ENCODE measurements at regions not wholly inside any gene's neighbourhood (a gene's known extent, or its start where the extent isn't known, plus 50 kb on each side); places are given as distances from the start of the nearest gene placed in this dataset.
"Not testable (repeated sequence)": the region's sequence is repeated elsewhere in the genome, so short reads cannot be mapped to it uniquely, and the experiment has no call there.

- TF ChIP-seq CTCF (IDR thresholded peaks at IDR 0.05): no peak
- no peak for TF ChIP-seq POLR2A (IDR thresholded peaks at IDR 0.05)
- Histone ChIP-seq H3K27ac (no peak overlapping the region), H3K4me3 (no peak overlapping the region), H3K4me1 (no peaks in the 10 kb centered on the region), H3K27me3 (no peaks in the 10 kb centered on the region), H3K9me3 (no peaks in the 10 kb centered on the region), H3K36me3 (no peaks in the 10 kb centered on the region)
- intact Hi-C loops (cut with DNase I): no loop called here
- 59% methylated on average over 3 of the region's 3 CpGs for WGBS (ENCODE audit: insufficient coverage, low coverage, low lambda C conversion rate, missing lambda C conversion rate)
- ATAC-seq (no peak), DNase-seq (no peak)
These were observed 1032.5 kb downstream of the SOCS6 start for GRCh38 chr18:71321319-71321718.

GRCh38 chr18:71304856-71305255 lies 1016.0 kb downstream of the SOCS6 start:
- TF ChIP-seq CTCF (IDR thresholded peaks at IDR 0.05): no peak
- no peak for TF ChIP-seq POLR2A (IDR thresholded peaks at IDR 0.05)
- 17% methylated on average over 2 of the region's 2 CpGs for WGBS (ENCODE audit: insufficient coverage, low coverage, low lambda C conversion rate, missing lambda C conversion rate)
- Histone ChIP-seq H3K27ac (no peak overlapping the region), H3K4me3 (no peak overlapping the region), H3K9me3 (no peaks in the 10 kb centered on the region), H3K27me3 (no peaks in the 10 kb centered on the region), H3K4me1 (no peaks in the 10 kb centered on the region), H3K36me3 (no peaks in the 10 kb centered on the region)
- ATAC-seq: no peak
- DNase-seq: no peak
- intact Hi-C loops (cut with DNase I): no loop called here

GRCh38 chr18:71303743-71304142 lies 1014.9 kb downstream of the SOCS6 start:
- H3K27me3 ChIP-seq; H3K4me1 ChIP-seq; H3K9me3 ChIP-seq; intact Hi-C loops (cut with DNase I); DNase-seq; H3K27ac ChIP-seq; ATAC-seq; H3K36me3 ChIP-seq; H3K4me3 ChIP-seq: not testable (repeated sequence)
- WGBS (ENCODE audit: insufficient coverage, low coverage, low lambda C conversion rate, missing lambda C conversion rate): 31% methylated on average over 2 of the region's 3 CpGs

GRCh38 chr18:71301596-71301995 lies 1012.8 kb downstream of the SOCS6 start:
- H3K4me3 ChIP-seq: no peak overlapping the region
- DNase-seq: no peak
- ATAC-seq: no peak
- H3K9me3 ChIP-seq: no peaks in the 10 kb centered on the region
- H3K27me3 ChIP-seq: no peaks in the 10 kb centered on the region
- no peaks in the 10 kb centered on the region for H3K36me3 ChIP-seq
- 62% methylated on average over 4 of the region's 4 CpGs for WGBS (ENCODE audit: insufficient coverage, low coverage, low lambda C conversion rate, missing lambda C conversion rate)
- no peaks in the 10 kb centered on the region for H3K4me1 ChIP-seq
- TF ChIP-seq POLR2A (IDR thresholded peaks at IDR 0.05) (no peak), CTCF (IDR thresholded peaks at IDR 0.05) (no peak)
- H3K27ac ChIP-seq: no peak overlapping the region
- intact Hi-C loops (cut with DNase I): no loop called here

- intact Hi-C loops (cut with DNase I); H3K27me3 ChIP-seq; ATAC-seq; H3K4me3 ChIP-seq; H3K4me1 ChIP-seq; H3K9me3 ChIP-seq; H3K36me3 ChIP-seq; H3K27ac ChIP-seq; DNase-seq: not testable (repeated sequence)
- 50% methylated on average over 3 of the region's 3 CpGs for WGBS (ENCODE audit: insufficient coverage, low coverage, low lambda C conversion rate, missing lambda C conversion rate)
These were observed 1005.4 kb downstream of the SOCS6 start for GRCh38 chr18:71294201-71294600.

- no peaks in the 10 kb centered on the region for H3K36me3 ChIP-seq
- no peak for ATAC-seq
- H3K27ac ChIP-seq: no peak overlapping the region
- no peaks in the 10 kb centered on the region for H3K27me3 ChIP-seq
- H3K9me3 ChIP-seq: no peaks in the 10 kb centered on the region
- no peak for DNase-seq
- H3K4me3 ChIP-seq: no peak overlapping the region
- no peaks in the 10 kb centered on the region for H3K4me1 ChIP-seq
- intact Hi-C loops (cut with DNase I): no loop called here
- TF ChIP-seq POLR2A (IDR thresholded peaks at IDR 0.05) (no peak), CTCF (IDR thresholded peaks at IDR 0.05) (no peak)
These were observed 1004.5 kb downstream of the SOCS6 start for GRCh38 chr18:71293322-71293721.

Data from right lobe of liver (tissue), 6 donors.